Activated CD4-positive, alpha-beta T cell treated with anti-CD3 and anti-CD28 coated beads, Interleukin-2, Interleukin-4, amounts not matched to agents 100 ng/mL and 50 ng/mL, durations not matched to agents 16 hours and 8 hours (primary cell): ENCODE measurements at regions not wholly inside any gene's neighbourhood (a gene's known extent, or its start where the extent isn't known, plus 50 kb on each side); places are given as distances from the start of the nearest gene placed in this dataset.

Experiments
- DNase-seq: peaks from one replicate; pipeline ENCODE4 v3.0.0-alpha.2; 2020; ENCODE audit warnings: low spot score

GRCh38 chr13:31929031-31929770, 102.4 kb upstream of the FRY start:
- no peak for DNase-seq

GRCh38 chr13:31930490-31930889, 101.1 kb upstream of the FRY start:
- DNase-seq = no peak

GRCh38 chr13:31930901-31931522, 100.6 kb upstream of the FRY start:
- peak; percentile 79 for DNase-seq

GRCh38 chr13:31937436-31937835, 94.1 kb upstream of the FRY start:
- DNase-seq = no peak

GRCh38 chr13:31940076-31940475, 91.5 kb upstream of the FRY start:
- no peak for DNase-seq

GRCh38 chr13:31943591-31943990, 88.0 kb upstream of the FRY start:
- DNase-seq = no peak

- no peak for DNase-seq
These were observed 87.1 kb upstream of the FRY start for GRCh38 chr13:31944262-31945160.

- no peak for DNase-seq
These were observed 86.2 kb upstream of the FRY start for GRCh38 chr13:31945202-31945961.

- no peak for DNase-seq
These were observed 85.3 kb upstream of the FRY start for GRCh38 chr13:31946091-31946770.

- no peak for DNase-seq
These were observed 84.5 kb upstream of the FRY start for GRCh38 chr13:31947105-31947504.

GRCh38 chr13:31947506-31947905, 84.1 kb upstream of the FRY start:
- no peak for DNase-seq

GRCh38 chr13:31949486-31949885, 82.1 kb upstream of the FRY start:
- DNase-seq = no peak

- no peak for DNase-seq
These were observed 81.3 kb upstream of the FRY start for GRCh38 chr13:31950111-31950815.

GRCh38 chr13:31951215-31951678, 80.3 kb upstream of the FRY start:
- peak; percentile 9 for DNase-seq

GRCh38 chr13:31952641-31953380, 78.8 kb upstream of the FRY start:
- DNase-seq = no peak

GRCh38 chr13:31955101-31955500, 76.5 kb upstream of the FRY start:
- no peak for DNase-seq

GRCh38 chr13:31955741-31956140, 75.8 kb upstream of the FRY start:
- no peak for DNase-seq

- no peak for DNase-seq
These were observed 74.5 kb upstream of the FRY start for GRCh38 chr13:31956980-31957644.

GRCh38 chr13:31957772-31958171, 73.8 kb upstream of the FRY start:
- DNase-seq = no peak
